Fibroblast of skin of scalp (primary cell): ENCODE measurements at regions not wholly inside any gene's neighbourhood (a gene's known extent, or its start where the extent isn't known, plus 50 kb on each side); places are given as distances from the start of the nearest gene placed in this dataset.
"Not testable (repeated sequence)": the region's sequence is repeated elsewhere in the genome, so short reads cannot be mapped to it uniquely, and the experiment has no call there.

Source experiments
- DNase-seq: peaks from one replicate; pipeline ENCODE4 v3.0.0-alpha.2; 2013

GRCh38 chr18:79596446-79597175, 83.0 kb upstream of the CTDP1 start:
- no peak for DNase-seq

DNA sequence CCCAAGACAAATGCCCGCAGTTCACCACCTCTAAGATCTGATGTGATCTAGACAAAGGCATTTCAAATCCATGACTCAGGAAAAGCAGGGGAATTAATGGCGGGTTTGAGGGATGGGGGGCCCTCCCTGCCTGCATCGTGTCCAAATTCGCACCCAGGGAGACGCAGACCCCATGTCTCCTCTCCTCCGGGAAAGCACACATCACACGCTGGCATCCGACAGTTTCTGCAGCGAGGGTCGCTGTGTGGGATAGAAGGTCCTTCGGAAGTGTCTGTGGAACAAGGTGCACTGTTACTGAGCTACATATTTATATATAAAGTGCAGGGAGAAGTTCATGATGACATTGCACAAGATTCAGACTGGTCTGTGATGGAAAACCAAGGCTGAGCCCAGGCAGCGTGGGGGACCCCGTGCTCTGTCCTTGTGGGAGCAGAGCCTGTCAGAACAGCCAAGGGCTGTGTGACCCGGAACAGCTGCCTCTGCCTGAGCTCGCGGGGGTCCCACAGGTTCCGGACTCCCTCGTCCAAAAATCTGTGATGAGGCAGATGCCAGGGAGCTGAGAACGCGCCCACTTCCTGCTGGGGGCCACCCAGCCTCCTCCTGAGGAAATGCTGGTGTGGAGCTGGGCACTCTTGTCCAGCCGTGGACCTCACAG, 82.3 kb upstream of the CTDP1 start:
- DNase-seq: no peak

- DNase-seq: no peak
Measured at GRCh38 chr18:79597831-79598632, 81.6 kb upstream of the CTDP1 start.

DNA sequence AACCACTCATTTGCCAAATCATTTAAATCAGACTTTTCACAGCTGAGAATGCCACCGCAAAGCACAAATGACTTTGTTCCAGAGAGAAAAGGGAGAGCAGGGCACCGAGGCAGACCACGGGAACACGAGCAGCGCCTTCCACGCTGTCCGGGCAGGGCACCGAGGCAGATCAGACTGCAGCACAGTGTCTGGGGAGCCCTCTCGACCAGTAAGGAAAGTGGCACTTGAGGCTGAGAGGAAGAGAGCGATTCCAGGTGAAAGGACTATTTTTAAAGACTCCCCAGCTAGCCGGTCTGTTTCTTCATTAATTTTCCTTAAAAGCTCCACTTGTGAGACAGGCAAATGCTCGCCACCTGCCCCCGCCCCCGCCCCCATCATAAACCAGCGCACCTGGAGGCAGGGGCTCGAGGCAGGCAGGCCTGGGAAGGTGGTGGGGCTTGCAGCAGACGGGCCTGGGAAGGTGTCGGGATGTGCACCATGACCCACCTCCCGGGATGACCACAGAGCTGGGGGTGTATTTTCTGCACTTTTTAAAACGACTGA, 80.9 kb upstream of the CTDP1 start:
- no peak for DNase-seq

DNA sequence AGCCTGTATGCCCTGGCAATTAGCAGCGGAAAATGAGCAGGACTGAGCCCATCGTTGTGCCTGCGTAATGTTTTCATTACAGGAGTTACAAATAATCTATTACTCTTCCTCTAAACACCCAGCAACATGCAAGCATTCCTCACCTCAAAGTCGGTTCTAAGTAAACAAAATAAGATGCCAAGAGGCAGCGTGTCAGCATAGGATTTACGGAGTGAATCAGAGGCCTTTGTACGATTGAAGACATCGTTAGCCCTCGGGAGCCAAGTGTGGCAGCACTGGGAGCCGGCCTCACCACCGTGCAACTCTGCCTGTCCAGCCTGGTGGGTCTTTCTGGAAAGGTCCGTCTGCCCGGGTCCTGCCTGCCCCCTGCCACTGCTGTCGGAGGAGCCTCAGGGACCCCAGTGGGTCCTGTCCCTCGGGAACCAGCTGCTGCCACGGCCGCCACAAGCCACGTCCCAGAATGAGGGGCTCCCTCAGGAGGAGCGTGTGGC, 80.1 kb upstream of the CTDP1 start:
- DNase-seq: peak; percentile 44

DNA sequence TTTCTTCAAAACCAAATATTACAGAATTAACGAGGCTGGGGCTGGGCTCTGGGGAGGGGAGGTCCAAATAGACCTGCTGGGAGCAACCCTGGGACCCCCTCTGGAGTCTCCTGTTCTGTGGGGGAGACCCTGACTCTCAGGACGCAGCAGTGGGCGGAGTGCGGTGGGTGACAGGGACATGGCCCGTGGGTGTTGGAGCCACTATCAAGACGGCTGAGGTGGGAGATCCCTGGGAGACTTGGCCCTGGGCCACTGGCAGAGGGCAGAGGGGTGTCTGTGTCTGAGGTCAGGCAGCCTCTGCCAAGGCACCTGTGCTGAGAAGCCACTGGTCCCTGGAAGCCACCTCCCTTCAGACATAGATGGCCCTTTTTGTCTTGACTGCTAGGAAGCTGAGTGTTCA, 79.5 kb upstream of the CTDP1 start:
- no peak for DNase-seq

DNA sequence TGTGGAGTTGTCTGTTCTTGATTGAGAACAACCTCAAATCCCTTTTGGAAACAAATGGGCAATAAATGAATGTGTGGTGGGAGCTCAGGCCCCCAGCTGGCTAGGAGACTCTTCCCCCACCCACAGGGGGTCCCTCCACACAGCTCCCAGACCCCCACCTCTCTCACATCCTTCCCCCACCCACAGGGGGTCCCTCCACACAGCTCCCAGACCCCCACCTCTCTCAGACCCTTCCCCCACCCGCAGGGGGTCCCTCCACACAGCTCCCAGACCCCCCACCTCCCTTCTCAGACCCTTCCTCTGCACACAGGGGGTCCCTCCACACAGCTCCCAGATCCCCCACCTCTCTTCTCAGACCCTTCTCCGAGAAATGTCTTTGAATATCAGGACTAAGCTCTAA, 79.0 kb upstream of the CTDP1 start:
- DNase-seq: no peak

GRCh38 chr18:79601234-79601633, 78.4 kb upstream of the CTDP1 start:
- DNase-seq: no peak

GRCh38 chr18:79603321-79604204, 76.0 kb upstream of the CTDP1 start:
- DNase-seq: no peak

- DNase-seq: no peak
Measured at GRCh38 chr18:79604205-79604912, 75.2 kb upstream of the CTDP1 start.

- no peak for DNase-seq
Measured at GRCh38 chr18:79604913-79605880, 74.4 kb upstream of the CTDP1 start.

- DNase-seq: not testable (repeated sequence)
Measured at GRCh38 chr18:79606071-79606470, 73.5 kb upstream of the CTDP1 start.

GRCh38 chr18:79606621-79607331, 72.8 kb upstream of the CTDP1 start:
- DNase-seq: no peak

GRCh38 chr18:79607361-79607952, 72.1 kb upstream of the CTDP1 start:
- no peak for DNase-seq

- DNase-seq: no peak
Measured at GRCh38 chr18:79608069-79608468, 71.5 kb upstream of the CTDP1 start.

DNA sequence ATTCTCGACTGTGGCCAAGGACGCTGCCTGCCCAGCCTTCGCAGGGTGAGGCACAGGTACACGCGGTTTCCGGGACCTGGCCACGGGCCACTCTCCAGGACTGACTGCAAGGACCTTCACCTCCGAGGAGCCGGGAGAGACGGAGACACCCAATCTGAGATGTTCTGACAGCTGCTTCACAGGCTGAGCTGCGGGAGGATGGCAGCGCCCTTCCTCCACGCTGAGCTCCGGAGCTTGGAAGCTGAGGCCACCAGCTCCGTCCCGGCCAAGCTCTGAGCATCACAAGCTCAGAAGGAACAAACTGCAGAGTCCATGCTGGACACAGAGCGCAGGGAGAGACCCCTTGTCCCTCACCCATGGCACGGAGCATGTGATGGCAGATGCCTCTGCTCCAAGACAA, 71.1 kb upstream of the CTDP1 start:
- no peak for DNase-seq

DNA sequence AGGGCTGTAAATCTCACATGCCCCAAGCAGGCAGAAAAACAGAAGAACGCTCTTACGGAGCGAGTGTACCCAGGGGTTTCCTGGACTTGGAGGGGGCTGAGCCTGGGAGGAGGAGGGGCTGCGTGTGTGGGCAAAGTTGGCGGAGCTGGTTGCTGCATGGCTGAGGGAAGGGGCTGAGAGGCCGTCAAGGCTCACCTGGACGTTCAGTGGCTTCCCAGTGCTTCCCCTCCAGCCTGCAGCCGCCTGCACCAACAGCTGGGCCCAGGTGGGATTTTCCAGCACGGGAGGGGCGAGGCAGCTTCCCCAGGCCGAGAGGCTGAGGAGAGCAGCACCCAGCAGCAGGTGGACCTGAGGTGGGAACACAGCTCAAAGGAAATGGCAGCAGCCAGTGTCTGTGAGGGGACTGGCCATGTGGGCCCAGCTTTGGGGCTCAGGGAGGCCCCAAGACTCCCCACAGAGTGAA, 70.6 kb upstream of the CTDP1 start:
- no peak for DNase-seq

DNA sequence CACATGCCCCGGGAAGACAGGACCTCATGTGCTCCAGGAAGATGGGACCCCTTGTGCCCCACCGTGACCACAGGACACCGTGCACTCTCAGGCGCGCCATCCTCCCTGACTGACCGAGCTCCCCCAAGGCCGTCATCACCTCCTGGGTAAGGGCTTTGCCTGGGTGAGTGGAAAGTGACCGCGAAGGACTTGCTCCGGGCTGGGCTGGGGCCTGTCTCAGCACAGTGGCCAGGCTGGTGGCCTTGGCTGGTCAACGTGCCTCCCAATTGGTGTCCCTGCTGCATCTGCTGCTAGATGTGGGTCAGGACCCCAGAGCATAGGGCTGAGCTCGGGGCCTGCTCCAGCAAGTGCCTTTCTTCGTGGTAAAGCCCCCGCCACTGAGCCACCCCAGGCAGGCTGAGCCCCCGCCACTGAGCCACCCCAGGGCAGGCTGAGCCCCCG, 69.7 kb upstream of the CTDP1 start:
- DNase-seq: no peak
